H9 (cell line): ENCODE measurements at regions not wholly inside any gene's neighbourhood (a gene's known extent, or its start where the extent isn't known, plus 50 kb on each side); places are given as distances from the start of the nearest gene placed in this dataset.

Experiments
- DNase-seq: peaks from one replicate; pipeline ENCODE4 v3.0.0-alpha.2; 2017
- H2AFZ ChIP-seq: one replicate; pipeline ENCODE4 v1.6.1; 2013; ENCODE audit warnings: mild to moderate bottlenecking, low read length, control low read depth, moderate library complexity
- H2AK5ac ChIP-seq: 2 replicates; pipeline ENCODE4 v1.6.1; 2013; ENCODE audit warnings: low read length, control low read depth, mixed read lengths; ENCODE audit not compliant: insufficient read length
- H2BK120ac ChIP-seq: one replicate; pipeline ENCODE4 v1.6.1; 2013; ENCODE audit warnings: low read depth, mild to moderate bottlenecking, low read length, control low read depth, inconsistent platforms; ENCODE audit not compliant: poor library complexity, severe bottlenecking
- H2BK12ac ChIP-seq: 2 replicates; pipeline ENCODE4 v1.6.1; 2013; ENCODE audit warnings: low read length, control low read depth, mixed read lengths, low read depth; ENCODE audit not compliant: insufficient read length
- H2BK15ac ChIP-seq: 2 replicates; pipeline ENCODE4 v1.6.1; 2013; ENCODE audit warnings: low read depth, low read length, control low read depth
- H2BK20ac ChIP-seq: one replicate; pipeline ENCODE4 v1.6.1; 2013; ENCODE audit warnings: low read depth, mild to moderate bottlenecking, low read length, control low read depth, inconsistent platforms; ENCODE audit not compliant: poor library complexity, severe bottlenecking
- H2BK5ac ChIP-seq: 2 replicates; pipeline ENCODE4 v1.6.1; 2013; ENCODE audit warnings: low read length, control low read depth, mixed read lengths; ENCODE audit not compliant: insufficient read length
- H3K14ac ChIP-seq: 2 replicates; pipeline ENCODE4 v1.6.1; 2013; ENCODE audit warnings: low read length, control low read depth; ENCODE audit not compliant: insufficient read depth
- H3K18ac ChIP-seq: 2 replicates; pipeline ENCODE4 v1.6.1; 2013; ENCODE audit warnings: low read depth, mild to moderate bottlenecking, mixed read lengths, low read length, control low read depth; ENCODE audit not compliant: insufficient read length
- H3K23ac ChIP-seq: 2 replicates; pipeline ENCODE4 v1.6.1; 2013; ENCODE audit warnings: low read length, control low read depth, mixed read lengths, low read depth; ENCODE audit not compliant: insufficient read length
- H3K23me2 ChIP-seq: 2 replicates; pipeline ENCODE4 v1.6.1; 2013; ENCODE audit warnings: low read depth, mild to moderate bottlenecking, mixed read lengths, low read length, control low read depth; ENCODE audit not compliant: insufficient read length, poor library complexity, severe bottlenecking
- H3K27ac ChIP-seq: 2 replicates; pipeline ENCODE4 v1.5.1; 2013; ENCODE audit warnings: low read length, control low read depth, mixed read lengths, low read depth; ENCODE audit not compliant: insufficient read length
- H3K27me3 ChIP-seq: 2 replicates; pipeline ENCODE4 v1.6.1; 2013; ENCODE audit warnings: low read length, control low read depth, inconsistent platforms; ENCODE audit not compliant: insufficient read depth
- H3K4ac ChIP-seq: 2 replicates; pipeline ENCODE4 v1.6.1; 2013; ENCODE audit warnings: low read depth, mild to moderate bottlenecking, control low read depth, inconsistent platforms, low read length, moderate library complexity
- H3K4me1 ChIP-seq: 2 replicates; pipeline ENCODE4 v1.6.1; 2013; ENCODE audit warnings: low read length, control low read depth, inconsistent platforms; ENCODE audit not compliant: insufficient read depth
- H3K4me2 ChIP-seq: 2 replicates; pipeline ENCODE4 v1.6.1; 2013; ENCODE audit warnings: low read length, control low read depth, mixed read lengths; ENCODE audit not compliant: insufficient read length, insufficient read depth
- H3K56ac ChIP-seq: 2 replicates; pipeline ENCODE4 v1.6.1; 2013; ENCODE audit warnings: low read depth, mild to moderate bottlenecking, mixed read lengths, low read length, control low read depth; ENCODE audit not compliant: insufficient read length
- H3K79me1 ChIP-seq: 2 replicates; pipeline ENCODE4 v1.6.1; 2013; ENCODE audit warnings: low read depth, mild to moderate bottlenecking, moderate library complexity, low read length, control low read depth, inconsistent platforms; ENCODE audit not compliant: insufficient read depth, poor library complexity, severe bottlenecking
- H3K79me2 ChIP-seq: 2 replicates; pipeline ENCODE4 v1.6.1; 2013; ENCODE audit warnings: low read length, control low read depth, inconsistent platforms; ENCODE audit not compliant: insufficient read depth
- H3K9ac ChIP-seq: 2 replicates; pipeline ENCODE4 v1.6.1; 2013; ENCODE audit warnings: low read length, control low read depth, mixed read lengths; ENCODE audit not compliant: insufficient read length; ENCODE audit errors: extremely low read depth
- H3K9me3 ChIP-seq: one replicate; pipeline ENCODE4 v1.6.1; 2013; ENCODE audit warnings: low read depth, low read length, inconsistent platforms; ENCODE audit not compliant: control insufficient read depth
- H3T11ph ChIP-seq: one replicate; pipeline ENCODE4 v1.6.1; 2013; ENCODE audit warnings: mild to moderate bottlenecking, low read length, control low read depth, inconsistent platforms
- H4K20me1 ChIP-seq: one replicate; pipeline ENCODE4 v1.6.1; 2013; ENCODE audit not compliant: control insufficient read depth, insufficient read length, insufficient read depth
- H4K5ac ChIP-seq: 2 replicates; pipeline ENCODE4 v1.6.1; 2013; ENCODE audit warnings: low read depth, mild to moderate bottlenecking, mixed read lengths, low read length, control low read depth; ENCODE audit not compliant: insufficient read length
- H4K8ac ChIP-seq: replicated peaks from 2 replicates; pipeline ENCODE4 v1.6.1; 2013; ENCODE audit warnings: low read length, control low read depth, mixed read lengths, low read depth; ENCODE audit not compliant: insufficient read length
- H4K91ac ChIP-seq: 2 replicates; pipeline ENCODE4 v1.6.1; 2013; ENCODE audit warnings: low read depth, mild to moderate bottlenecking, moderate library complexity, mixed read lengths, low read length, control low read depth; ENCODE audit not compliant: insufficient read length
- H3K27ac Mint-ChIP-seq, 3 experiments: 2 replicates in 2 of 3; 3 replicates in 1 of 3; pipeline ENCODE4 v1.8.0; 2020 to 2021; ENCODE audit warnings: mixed read lengths in 3 of 3, mild to moderate bottlenecking in 1 of 3, moderate library complexity in 1 of 3
- H3K27me3 Mint-ChIP-seq: 2 replicates; pipeline ENCODE4 v1.8.0; 2021; ENCODE audit warnings: low read depth, mild to moderate bottlenecking, moderate library complexity, mixed read lengths
- H3K36me3 Mint-ChIP-seq, 3 experiments: 2 replicates in 2 of 3; 3 replicates in 1 of 3; pipeline ENCODE4 v1.8.0; 2020 to 2021; ENCODE audit warnings: low read depth in 3 of 3, mixed read lengths in 3 of 3; ENCODE audit not compliant: insufficient read depth in 1 of 3
- H3K4me1 Mint-ChIP-seq, 2 experiments: 2 replicates each; pipeline ENCODE4 v1.8.0; 2020; ENCODE audit warnings: mixed read lengths in 2 of 2
- H3K4me3 Mint-ChIP-seq, 2 experiments: 2 replicates in 1 of 2; 3 replicates in 1 of 2; pipeline ENCODE4 v1.8.0; 2020 to 2021; ENCODE audit warnings: mild to moderate bottlenecking in 2 of 2, mixed read lengths in 2 of 2, moderate library complexity in 1 of 2
- H3K9me3 Mint-ChIP-seq, 2 experiments: 2 replicates in 1 of 2; 3 replicates in 1 of 2; pipeline ENCODE4 v1.8.0; 2020; ENCODE audit warnings: mild to moderate bottlenecking in 2 of 2, mixed read lengths in 2 of 2, moderate library complexity in 1 of 2
- CTCF ChIP-seq: fragments of 200-600 bp; sonication (generic); conservative IDR thresholded peaks from 3 replicates; pipeline ENCODE4 v1.8.0; 2021; ENCODE audit warnings: antibody characterized with exemption, mild to moderate bottlenecking
- WGBS: extraction: QIAGEN DNeasy Blood & Tissue Kit; methylation state at CpG from one replicate; pipeline ENCODE4 v1.1.7; 2013; ENCODE audit warnings: missing lambda C conversion rate, low lambda C conversion rate, mixed read lengths; ENCODE audit not compliant: insufficient read length; ENCODE audit errors: extremely low coverage; 5-methylcytosine and 5-hydroxymethylcytosine counted together

GRCh38 chr2:160952464-160953254 lies 207.6 kb upstream of the TANK start:
- no peak for DNase-seq
- Histone ChIP-seq H3K9me3 (no peaks in the 10 kb centered on the region), H3K79me2 (no peaks in the 10 kb centered on the region), H3K4me1 (no peaks in the 10 kb centered on the region), H3K79me1 (no peaks in the 10 kb centered on the region), H3K23me2 (no peaks in the 10 kb centered on the region), H4K91ac (no peak overlapping the region), H4K20me1 (no peaks in the 10 kb centered on the region), H2BK15ac (no peak overlapping the region), H3T11ph (no peak overlapping the region), H3K18ac (no peak overlapping the region), H4K5ac (no peak overlapping the region), H2BK20ac (no peak overlapping the region), H2BK120ac (no peak overlapping the region), H3K56ac (no peak overlapping the region), H2BK12ac (no peak overlapping the region), H2AK5ac (no peak overlapping the region), H3K4ac (no peak overlapping the region), H3K4me2 (no peak overlapping the region), H4K8ac (no peak overlapping the region), H2AFZ (no peak overlapping the region), H3K27me3 (peaks cover 3% of the 10 kb centered on the region; the same call in 1 of the 2 replicates), H3K9ac (no peak overlapping the region), H3K14ac (no peak overlapping the region), H3K23ac (no peak overlapping the region), H3K27ac (no peak overlapping the region), H2BK5ac (no peak overlapping the region)
- no peaks in the 10 kb centered on the region for H3K27me3 Mint-ChIP-seq
- no peak overlapping the region for H3K27ac Mint-ChIP-seq
- no peak overlapping the region for H3K4me3 Mint-ChIP-seq
- no peak for TF ChIP-seq CTCF
- peaks cover 0 to 2% of the 10 kb centered on the region in 2 experiments; a peak in 1 of 5 replicates for H3K9me3 Mint-ChIP-seq
- H3K4me1 Mint-ChIP-seq: peaks cover 5 to 6% of the 10 kb centered on the region in 2 experiments
- WGBS: no CpG with 5 or more reads among the region's 10 CpGs
- peaks cover 0 to 6% (median 0%) of the 10 kb centered on the region in 3 experiments; a peak in 1 of 7 replicates for H3K36me3 Mint-ChIP-seq
